DOHH2 (cell line): ENCODE measurements at regions not wholly inside any gene's neighbourhood (a gene's known extent, or its start where the extent isn't known, plus 50 kb on each side); places are given as distances from the start of the nearest gene placed in this dataset.

ENCODE experiments used
- EZH2phosphoT487 ChIP-seq: fragments of 200-600 bp; sonication (generic); IDR thresholded peaks from 2 replicates; pipeline ENCODE4 v1.6.1; 2017; ENCODE audit warnings: borderline replicate concordance, mild to moderate bottlenecking, antibody characterized with exemption, low read length, moderate library complexity, mixed read lengths
- TF ChIP-seq, protein P1 (sequence below): fragments of 200-600 bp; sonication (generic); IDR thresholded peaks from one replicate; pipeline ENCODE4 v1.5.1; 2014; ENCODE audit warnings: antibody characterized with exemption, mild to moderate bottlenecking, low read depth, low read length; ENCODE audit not compliant: poor library complexity, severe bottlenecking

DNA sequence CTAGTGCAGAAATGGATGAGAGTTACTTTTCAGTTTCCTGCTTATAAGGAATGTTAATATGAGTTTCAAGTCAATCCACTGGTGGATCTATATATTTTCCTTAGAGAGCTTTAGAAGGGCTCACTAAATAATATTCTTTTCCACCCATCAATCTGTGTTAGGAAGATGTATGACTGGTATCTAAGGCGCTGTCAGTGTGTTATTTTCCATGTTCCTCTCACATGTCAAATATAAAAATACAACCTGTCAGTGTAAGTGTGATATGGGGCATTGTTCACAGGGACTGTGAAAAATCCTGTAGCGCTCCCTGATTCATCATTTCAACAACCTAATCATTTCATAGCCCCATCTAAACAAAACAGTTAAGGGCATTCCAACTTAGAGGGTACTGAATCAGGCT, 203.1 kb downstream of the TMEM26 start:
- TF ChIP-seq EZH2phosphoT487, result no peak
- TF ChIP-seq, protein P1, sequence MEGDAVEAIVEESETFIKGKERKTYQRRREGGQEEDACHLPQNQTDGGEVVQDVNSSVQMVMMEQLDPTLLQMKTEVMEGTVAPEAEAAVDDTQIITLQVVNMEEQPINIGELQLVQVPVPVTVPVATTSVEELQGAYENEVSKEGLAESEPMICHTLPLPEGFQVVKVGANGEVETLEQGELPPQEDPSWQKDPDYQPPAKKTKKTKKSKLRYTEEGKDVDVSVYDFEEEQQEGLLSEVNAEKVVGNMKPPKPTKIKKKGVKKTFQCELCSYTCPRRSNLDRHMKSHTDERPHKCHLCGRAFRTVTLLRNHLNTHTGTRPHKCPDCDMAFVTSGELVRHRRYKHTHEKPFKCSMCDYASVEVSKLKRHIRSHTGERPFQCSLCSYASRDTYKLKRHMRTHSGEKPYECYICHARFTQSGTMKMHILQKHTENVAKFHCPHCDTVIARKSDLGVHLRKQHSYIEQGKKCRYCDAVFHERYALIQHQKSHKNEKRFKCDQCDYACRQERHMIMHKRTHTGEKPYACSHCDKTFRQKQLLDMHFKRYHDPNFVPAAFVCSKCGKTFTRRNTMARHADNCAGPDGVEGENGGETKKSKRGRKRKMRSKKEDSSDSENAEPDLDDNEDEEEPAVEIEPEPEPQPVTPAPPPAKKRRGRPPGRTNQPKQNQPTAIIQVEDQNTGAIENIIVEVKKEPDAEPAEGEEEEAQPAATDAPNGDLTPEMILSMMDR, result no peak
